Esophagus squamous epithelium (tissue), 5 donors: ENCODE measurements at regions not wholly inside any gene's neighbourhood (a gene's known extent, or its start where the extent isn't known, plus 50 kb on each side); places are given as distances from the start of the nearest gene placed in this dataset.

Experiments
- DNase-seq: peaks from one replicate; lab custom pipeline; 2025; lab: John Stamatoyannopoulos, UW
- H3K27ac ChIP-seq, 4 donors: fragments of 200-600 bp; sonication (generic); one replicate each; pipeline ENCODE4 v1.5.1; 2016 to 2019; ENCODE audit warnings: mild to moderate bottlenecking in 1 of 4
- H3K27me3 ChIP-seq, 4 donors: fragments of 200-600 bp; sonication (generic); 1 replicate in 3 of 4; 2 replicates in 1 of 4; pipeline versions ENCODE4 v1.5.1 to v1.6.0; 2017 to 2021; ENCODE audit warnings: antibody characterized with exemption in 1 of 4
- H3K36me3 ChIP-seq, 3 donors: fragments of 200-600 bp; sonication (generic); one replicate each; pipeline ENCODE4 v1.5.1; 2016 to 2019
- H3K4me1 ChIP-seq, 3 donors: fragments of 200-600 bp; sonication (generic); one replicate each; pipeline ENCODE4 v1.5.1; 2017 to 2019
- H3K4me3 ChIP-seq, 4 donors: fragments of 200-600 bp; sonication (generic); 1 replicate in 3 of 4; 2 replicates in 1 of 4; pipeline ENCODE4 v1.5.1; 2016 to 2019; ENCODE audit warnings: mild to moderate bottlenecking in 2 of 4, moderate library complexity in 1 of 4
- H3K9me3 ChIP-seq, 3 donors: fragments of 200-600 bp; sonication (generic); one replicate each; pipeline ENCODE4 v1.5.1; 2016 to 2019
- POLR2A ChIP-seq, 4 donors: fragments of 450-650 bp; IDR thresholded peaks; one replicate each; pipeline ENCODE4 v1.6.1; 2017; ENCODE audit warnings: antibody characterized with exemption in 4 of 4, mild to moderate bottlenecking in 4 of 4, moderate library complexity in 3 of 4
- WGBS, 2 donors: methylation state at CpG; one replicate each; pipeline ENCODE4 v1.1.5; 2018; 5-methylcytosine and 5-hydroxymethylcytosine counted together
- intact Hi-C: fragments of 100-400 bp; cut with DNase I; formaldehyde crosslinking; loops from one replicate; pipeline ENCODE4 v1.15.0; 2022
- TF ChIP-seq, protein P1 (sequence below), 6 experiments: fragments of 450-650 bp in 4 of 6; fragments of 200-600 bp in 2 of 6; sonication (generic) in 2 of 6; IDR thresholded peaks; one replicate each; pipeline ENCODE4 v1.5.1; 2016 to 2019; ENCODE audit warnings: antibody characterized with exemption in 6 of 6, mild to moderate bottlenecking in 4 of 6, moderate library complexity in 4 of 6
- donor health status: DM: yes; HTN: yes; CAD: no.

DNA sequence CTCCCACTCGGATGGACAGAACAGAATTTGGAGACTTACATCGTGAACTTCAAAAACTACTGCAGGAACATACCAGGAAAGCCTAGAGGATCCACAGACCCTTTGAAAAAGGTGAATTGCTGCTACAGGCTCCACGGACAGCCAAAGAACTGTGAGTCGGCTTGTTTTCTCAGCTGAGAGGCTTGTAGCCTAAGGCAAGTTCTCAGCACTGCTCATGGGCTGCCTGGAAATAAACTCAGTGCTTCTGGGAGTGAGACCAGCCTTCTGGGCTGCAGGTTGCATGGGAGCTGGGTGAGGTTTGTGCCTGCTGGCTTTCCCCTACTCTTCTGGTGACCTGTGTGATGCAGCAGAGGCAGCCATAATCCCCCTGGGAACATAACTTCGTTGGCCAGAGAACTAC, 1397.6 kb downstream of the FAM133A start:
- intact Hi-C loops, result no loop called here
- Histone ChIP-seq H3K36me3 (no peaks in the 10 kb centered on the region), H3K27ac (no peak overlapping the region), H3K4me3 (no peak overlapping the region), H3K4me1 (no peaks in the 10 kb centered on the region), H3K9me3 (no peaks in the 10 kb centered on the region), H3K27me3 (no peaks in the 10 kb centered on the region)
- no peak for DNase-seq
- TF ChIP-seq, protein P1, sequence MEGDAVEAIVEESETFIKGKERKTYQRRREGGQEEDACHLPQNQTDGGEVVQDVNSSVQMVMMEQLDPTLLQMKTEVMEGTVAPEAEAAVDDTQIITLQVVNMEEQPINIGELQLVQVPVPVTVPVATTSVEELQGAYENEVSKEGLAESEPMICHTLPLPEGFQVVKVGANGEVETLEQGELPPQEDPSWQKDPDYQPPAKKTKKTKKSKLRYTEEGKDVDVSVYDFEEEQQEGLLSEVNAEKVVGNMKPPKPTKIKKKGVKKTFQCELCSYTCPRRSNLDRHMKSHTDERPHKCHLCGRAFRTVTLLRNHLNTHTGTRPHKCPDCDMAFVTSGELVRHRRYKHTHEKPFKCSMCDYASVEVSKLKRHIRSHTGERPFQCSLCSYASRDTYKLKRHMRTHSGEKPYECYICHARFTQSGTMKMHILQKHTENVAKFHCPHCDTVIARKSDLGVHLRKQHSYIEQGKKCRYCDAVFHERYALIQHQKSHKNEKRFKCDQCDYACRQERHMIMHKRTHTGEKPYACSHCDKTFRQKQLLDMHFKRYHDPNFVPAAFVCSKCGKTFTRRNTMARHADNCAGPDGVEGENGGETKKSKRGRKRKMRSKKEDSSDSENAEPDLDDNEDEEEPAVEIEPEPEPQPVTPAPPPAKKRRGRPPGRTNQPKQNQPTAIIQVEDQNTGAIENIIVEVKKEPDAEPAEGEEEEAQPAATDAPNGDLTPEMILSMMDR (IDR thresholded peaks at IDR 0.05), result no peak
- TF ChIP-seq POLR2A (IDR thresholded peaks at IDR 0.05), result no peak
- 68 to 69% methylated on average over 4 to 5 of the region's 5 CpGs for WGBS, 2 donors

DNA sequence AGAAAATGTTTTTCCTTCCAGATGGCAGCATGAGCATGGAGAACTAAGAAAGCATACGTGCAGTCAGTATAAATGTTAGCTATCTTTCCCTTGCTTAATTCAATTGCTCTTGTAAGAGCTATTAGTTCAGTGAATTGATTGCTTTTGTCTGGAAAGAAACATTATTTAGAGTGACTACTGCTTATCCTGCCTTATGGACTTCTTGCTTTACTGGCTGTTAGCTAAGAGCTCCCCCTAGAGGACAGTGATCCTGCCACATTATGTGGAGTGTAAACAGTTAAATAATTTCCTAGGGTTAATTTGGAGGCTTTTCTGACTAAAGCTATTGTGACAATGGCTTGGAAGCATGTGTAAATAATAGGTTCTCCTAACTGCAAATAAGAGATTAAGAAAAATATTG, 1402.4 kb downstream of the FAM133A start:
- Histone ChIP-seq H3K9me3 (no peaks in the 10 kb centered on the region), H3K27ac (no peak overlapping the region), H3K27me3 (no peaks in the 10 kb centered on the region), H3K36me3 (no peaks in the 10 kb centered on the region), H3K4me3 (no peak overlapping the region), H3K4me1 (no peaks in the 10 kb centered on the region)
- no peak for DNase-seq
- TF ChIP-seq, protein P1 (IDR thresholded peaks at IDR 0.05), result peak in 3 of 6 experiments; percentile 12 to 40 (median 25)
- TF ChIP-seq POLR2A (IDR thresholded peaks at IDR 0.05), result no peak
- intact Hi-C loops, result no loop called here
- WGBS, 2 donors, result 36 to 70% methylated on average over 1 of the region's 1 CpG

DNA sequence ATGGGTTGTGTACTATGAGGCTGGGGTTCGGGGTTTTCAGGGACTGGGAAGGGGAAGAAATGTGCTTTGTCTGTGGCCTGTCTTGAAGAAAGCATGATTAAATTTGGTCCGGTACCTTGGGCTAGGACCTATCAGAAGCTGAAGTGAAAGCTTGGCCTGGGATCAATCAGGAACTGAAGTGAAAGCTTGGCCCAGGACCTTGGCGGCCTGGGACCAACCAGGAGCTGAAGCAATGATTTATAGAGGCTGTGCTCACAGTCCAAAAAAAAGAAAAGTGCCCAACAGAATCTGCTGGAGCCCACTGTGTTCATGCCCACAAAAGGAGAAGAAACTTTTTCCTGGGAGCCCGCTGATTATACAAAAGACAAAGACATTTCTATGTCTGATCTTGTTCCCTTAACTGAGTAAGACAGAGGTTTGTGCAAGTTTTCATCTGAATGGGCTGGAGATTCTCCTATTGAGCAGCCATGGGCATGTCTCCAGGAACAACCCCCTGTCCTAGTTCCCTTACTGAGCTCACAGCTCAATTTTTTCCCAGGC, 1427.9 kb downstream of the FAM133A start:
- H3K27me3 ChIP-seq, result no peaks in the 10 kb centered on the region
- intact Hi-C loops, result no loop called here
- H3K36me3 ChIP-seq, result no peaks in the 10 kb centered on the region
- no peaks in the 10 kb centered on the region for H3K4me1 ChIP-seq
- no peak for TF ChIP-seq POLR2A (IDR thresholded peaks at IDR 0.05)
- TF ChIP-seq, protein P1 (IDR thresholded peaks at IDR 0.05), result no peak
- no peak overlapping the region for H3K4me3 ChIP-seq
- DNase-seq, result no peak
- H3K9me3 ChIP-seq, result no peaks in the 10 kb centered on the region
- no peak overlapping the region for H3K27ac ChIP-seq
- WGBS, 2 donors, result 62 to 75% methylated on average over 3 to 4 of the region's 4 CpGs

DNA sequence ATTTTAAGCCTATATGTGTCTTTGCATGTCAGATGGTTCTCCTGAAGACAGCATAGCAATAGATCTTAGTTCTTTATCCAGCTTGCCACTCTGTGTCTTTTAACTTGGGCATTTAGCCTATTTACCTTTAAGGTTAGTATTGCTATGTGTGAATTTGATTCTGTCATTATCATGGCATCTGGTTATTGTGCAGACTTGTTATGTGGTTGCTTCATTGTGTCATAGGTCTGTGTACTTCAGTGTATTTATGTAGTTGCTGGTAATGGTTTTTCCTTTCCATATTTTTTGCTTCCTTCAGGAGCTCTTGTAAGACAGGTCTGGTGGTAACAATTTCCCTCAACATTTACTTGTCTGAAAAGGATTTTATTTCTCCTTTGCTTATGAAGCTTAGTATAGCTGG, 1443.5 kb downstream of the FAM133A start:
- no peaks in the 10 kb centered on the region for H3K4me1 ChIP-seq
- H3K27me3 ChIP-seq, result no peaks in the 10 kb centered on the region
- peaks cover 0 to 8% (median 0%) of the 10 kb centered on the region in 3 donors for H3K9me3 ChIP-seq
- H3K36me3 ChIP-seq, result no peaks in the 10 kb centered on the region
- H3K4me3 ChIP-seq, result no peak overlapping the region
- no peak for TF ChIP-seq POLR2A (IDR thresholded peaks at IDR 0.05)
- TF ChIP-seq, protein P1 (IDR thresholded peaks at IDR 0.05), result no peak
- intact Hi-C loops, result no loop called here
- no peak overlapping the region for H3K27ac ChIP-seq
- DNase-seq, result no peak

DNA sequence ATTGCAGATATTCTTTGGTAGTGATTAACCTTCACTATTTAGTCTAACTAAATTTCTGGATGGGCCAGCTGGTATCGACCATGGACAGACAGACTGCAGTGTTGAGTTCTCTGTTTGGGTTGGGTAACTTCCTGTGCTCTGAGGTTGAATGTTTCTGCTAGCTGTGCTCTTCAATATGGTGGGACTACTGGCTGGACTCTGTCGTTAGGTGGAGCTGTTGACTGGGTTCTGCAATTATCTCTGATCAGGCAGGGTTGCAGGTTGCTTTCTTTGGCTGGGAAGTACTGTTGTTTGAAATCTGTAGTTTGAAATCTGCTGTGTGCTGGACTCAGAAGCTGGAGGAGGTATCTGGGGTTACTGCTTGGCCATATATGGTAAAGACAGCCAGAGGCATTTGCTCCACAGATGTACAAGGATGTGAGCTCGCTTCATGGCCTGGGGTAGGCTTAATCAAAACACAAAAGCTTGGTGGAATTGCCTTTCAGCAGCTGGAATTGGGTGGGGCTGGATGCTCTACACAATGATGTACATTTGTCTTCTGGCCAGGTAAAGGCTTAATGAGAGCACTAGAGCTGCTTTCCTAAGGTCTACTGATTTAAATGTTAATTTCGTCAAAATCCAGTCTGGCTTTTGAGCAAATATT, 1472.0 kb downstream of the FAM133A start:
- H3K27ac ChIP-seq, result no peak overlapping the region
- DNase-seq, result no peak
- H3K4me3 ChIP-seq, result no peak overlapping the region
- 58 to 70% methylated on average over 2 to 4 of the region's 4 CpGs for WGBS, 2 donors
- no peaks in the 10 kb centered on the region for H3K36me3 ChIP-seq
- H3K4me1 ChIP-seq, result no peaks in the 10 kb centered on the region
- no peaks in the 10 kb centered on the region for H3K27me3 ChIP-seq
- TF ChIP-seq, protein P1 (IDR thresholded peaks at IDR 0.05), result no peak
- TF ChIP-seq POLR2A (IDR thresholded peaks at IDR 0.05), result no peak
- H3K9me3 ChIP-seq, result no peaks in the 10 kb centered on the region
- intact Hi-C loops, result no loop called here
